NCI-H69 (cell line): ENCODE measurements at regions not wholly inside any gene's neighbourhood (a gene's known extent, or its start where the extent isn't known, plus 50 kb on each side); places are given as distances from the start of the nearest gene placed in this dataset.
A peak's percentile ranks its signal among the peaks of the same experiment; 100 is the strongest.

Source experiments
- DNase-seq: peaks from one replicate; lab custom pipeline; 2025; lab: John Stamatoyannopoulos, UW

- DNase-seq: no peak
Measured at GRCh38 chr4:20451986-20452385, 200.3 kb downstream of the SLIT2 start.

- peak; percentile 17 for DNase-seq
Measured at GRCh38 chr4:20454515-20454914, 202.8 kb downstream of the SLIT2 start.

GRCh38 chr4:20456407-20456806, 204.7 kb downstream of the SLIT2 start:
- peak; percentile 4 for DNase-seq

DNA sequence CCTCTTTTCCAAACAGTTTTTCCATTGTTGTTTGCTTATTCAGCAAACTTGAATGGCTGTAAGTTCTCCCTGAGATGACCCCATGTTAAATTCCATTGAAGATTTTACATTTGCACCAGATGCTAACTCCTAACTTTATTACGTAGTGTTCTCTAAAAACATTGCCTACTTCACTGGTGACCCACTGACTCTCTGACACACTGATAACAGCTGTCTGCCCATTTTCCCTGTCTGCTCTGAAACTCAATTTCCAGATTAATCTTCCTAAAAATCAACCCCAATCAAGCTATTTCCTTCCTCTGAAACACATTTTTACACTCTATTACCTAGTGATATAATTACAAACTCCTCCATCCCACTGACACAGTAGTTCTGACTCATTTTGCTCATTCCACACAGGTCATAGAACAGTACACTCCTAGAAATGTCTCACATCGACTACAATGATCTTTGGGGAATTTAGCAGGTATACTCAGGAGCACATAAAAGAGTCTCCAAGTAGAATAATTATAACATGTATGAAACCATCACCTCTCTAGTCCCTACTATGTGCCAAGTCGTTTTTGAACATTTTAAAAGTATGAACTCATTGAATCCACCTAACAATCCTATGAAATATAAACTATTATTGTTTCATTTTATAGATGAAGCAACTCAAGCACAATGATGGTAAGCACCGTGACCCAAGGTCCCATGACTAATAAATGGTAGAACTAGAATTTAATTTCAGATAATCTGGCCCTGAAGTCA, 210.9 kb downstream of the SLIT2 start:
- no peak for DNase-seq

DNA sequence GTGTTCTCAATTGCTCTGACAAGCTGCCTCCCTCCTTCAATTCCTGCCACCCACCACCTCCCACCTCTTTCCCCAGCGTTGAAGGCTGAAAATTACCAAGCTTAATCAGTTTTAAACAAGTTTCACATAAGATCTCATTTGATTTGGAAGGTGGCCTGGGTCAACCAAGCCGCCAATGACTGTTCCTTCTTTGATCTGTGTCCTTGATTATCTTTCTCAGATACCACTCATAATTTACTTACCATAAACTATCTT, 211.4 kb downstream of the SLIT2 start:
- DNase-seq: no peak

DNA sequence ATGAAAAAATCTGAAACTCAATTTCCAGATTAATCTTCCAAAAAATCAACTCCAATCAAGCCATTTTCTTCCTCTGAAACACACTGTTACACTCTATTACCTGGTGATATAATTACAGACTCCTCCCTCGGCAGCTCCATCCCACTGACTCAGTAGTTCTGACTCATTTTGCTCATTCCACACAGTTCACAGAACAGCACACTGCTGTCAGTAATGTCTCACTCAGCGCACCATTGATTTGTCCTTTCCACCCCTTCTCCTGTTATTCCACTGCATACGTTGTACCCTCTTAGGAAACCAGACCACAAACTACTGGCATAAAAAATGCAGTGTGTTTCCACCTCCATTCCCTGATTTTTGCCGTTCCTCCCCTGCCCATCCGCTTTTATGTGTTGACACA, 212.7 kb downstream of the SLIT2 start:
- no peak for DNase-seq

- DNase-seq: no peak
Measured at GRCh38 chr4:20474119-20474518, 222.4 kb downstream of the SLIT2 start.

DNA sequence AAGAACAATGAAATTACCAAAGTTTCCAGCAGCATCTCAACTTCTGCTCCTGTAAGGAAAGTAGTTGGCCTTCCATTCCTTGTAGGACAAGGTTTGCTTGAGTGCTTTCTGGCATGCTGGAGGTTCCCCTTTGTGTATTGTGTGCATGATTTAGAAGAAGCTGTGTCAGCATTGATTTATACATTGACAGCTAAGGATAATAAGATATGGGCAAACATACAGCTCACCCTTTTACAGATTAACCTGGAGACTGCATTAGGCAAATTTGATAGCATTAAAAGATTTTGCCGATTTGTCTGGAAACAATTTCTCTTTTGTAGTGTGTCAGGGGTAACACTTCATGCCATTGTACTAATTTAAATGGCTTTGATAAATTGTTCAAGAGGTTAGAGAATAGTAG, 221.8 kb upstream of the PACRGL start:
- no peak for DNase-seq

DNA sequence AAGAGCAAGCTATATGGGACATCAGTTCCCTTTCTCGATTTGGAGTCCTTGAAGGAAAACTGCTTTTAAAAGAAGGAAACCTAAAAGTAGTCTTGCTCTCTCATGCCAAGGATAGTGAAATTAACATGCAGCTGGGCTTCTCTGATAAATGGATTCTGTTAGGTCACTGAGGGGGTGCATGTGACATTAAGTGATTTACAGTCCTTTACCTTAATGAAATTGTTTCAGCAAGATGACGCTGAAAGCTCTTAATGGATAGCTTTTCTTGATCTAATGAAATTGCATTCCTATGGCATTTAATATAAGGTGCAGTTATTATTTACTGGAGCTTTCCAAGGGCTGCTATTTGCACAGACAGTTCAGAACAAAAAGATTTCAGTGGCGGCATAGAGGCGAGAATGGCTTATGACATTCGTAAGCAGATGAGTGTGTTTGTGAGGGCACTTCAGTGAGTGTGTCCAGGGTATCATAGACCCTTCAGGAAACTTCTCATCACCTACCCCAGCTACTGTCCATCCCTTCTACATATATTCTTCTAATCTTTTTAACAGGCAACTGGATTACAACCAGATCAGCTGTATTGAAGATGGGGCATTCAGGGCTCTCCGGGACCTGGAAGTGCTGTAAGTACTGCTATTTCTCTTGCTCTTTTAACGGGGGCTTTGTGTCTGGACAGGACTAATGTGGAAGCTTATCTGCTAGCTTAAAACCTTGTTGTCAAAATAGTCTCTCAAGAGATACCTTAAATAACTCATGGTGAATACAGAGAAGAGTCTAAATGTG, 219.9 kb upstream of the PACRGL start:
- DNase-seq: no peak

GRCh38 chr4:20483416-20483815, 216.8 kb upstream of the PACRGL start:
- no peak for DNase-seq

DNA sequence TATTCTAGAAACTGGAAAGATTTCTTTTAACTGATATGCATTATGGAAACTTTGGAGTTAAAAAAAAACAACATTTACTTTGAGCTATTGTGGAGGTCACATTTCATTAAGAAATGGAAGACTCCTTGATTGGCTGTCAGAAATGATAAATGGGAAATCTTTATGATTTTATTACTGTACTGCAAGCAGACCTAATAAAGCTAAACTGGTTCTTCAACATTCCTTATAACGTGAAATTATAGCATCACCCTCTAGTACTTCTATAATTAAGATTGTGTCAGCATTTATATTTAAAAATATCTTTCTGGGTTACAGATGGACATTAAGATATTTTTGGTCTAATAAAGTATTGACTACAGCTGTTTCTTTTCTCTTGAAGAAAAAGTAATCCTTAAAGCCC, 213.8 kb upstream of the PACRGL start:
- DNase-seq: no peak

DNA sequence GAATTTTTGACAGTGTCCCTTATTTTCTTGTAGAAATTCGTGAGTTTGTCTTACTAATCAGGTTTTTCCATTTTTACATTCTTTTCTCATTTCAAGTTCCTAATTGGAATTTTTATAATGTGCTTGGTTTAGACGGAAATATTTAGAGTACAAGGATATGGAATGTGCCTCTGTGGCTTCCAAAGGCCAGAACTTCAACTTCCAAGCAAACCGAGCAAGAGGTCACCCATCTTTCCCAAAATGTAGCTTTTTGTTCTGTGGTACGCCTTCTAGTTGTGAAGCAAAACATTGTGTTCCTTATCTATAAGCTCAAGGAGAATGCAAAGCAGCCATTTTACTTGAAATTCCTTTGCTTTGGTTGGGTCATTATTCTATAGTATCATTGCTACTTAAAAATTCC, 212.8 kb upstream of the PACRGL start:
- DNase-seq: no peak

DNA sequence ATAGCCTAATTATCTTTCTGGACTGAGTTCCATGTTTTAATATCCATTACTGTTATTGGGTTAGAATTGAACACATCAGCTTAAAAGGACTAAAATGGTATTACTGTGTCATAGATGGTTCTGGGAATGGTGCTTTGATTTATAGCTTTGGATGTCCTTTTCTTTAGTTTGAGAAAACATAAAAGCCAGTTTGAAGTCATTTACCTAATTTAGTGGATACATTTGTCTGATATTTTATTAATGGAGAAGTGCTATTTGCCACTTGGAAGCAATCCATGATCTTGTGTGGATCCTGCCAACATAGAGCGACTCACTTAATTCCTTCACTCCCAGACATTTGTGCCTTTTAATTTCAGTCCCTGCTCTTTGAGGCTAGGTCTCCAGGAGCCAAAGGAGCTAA, 212.4 kb upstream of the PACRGL start:
- no peak for DNase-seq

DNA sequence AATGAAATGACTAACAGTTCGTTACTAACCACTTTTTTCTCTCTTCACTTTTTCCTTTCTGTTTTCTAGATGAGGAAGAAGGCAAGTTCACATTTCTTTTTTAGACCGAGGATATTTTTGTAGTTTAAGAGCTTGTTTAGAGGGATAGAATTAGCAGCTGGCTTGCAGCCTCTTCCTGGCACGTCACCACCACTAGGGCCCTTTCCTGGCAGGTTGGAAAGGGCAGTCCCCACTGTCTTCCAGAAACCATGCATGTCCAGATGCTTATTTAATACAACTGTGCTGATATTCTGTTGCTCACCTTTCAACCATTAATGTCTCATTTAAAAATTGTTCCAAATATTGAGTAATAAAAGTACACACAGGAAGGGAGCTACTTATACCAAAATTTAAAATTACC, 209.5 kb upstream of the PACRGL start:
- no peak for DNase-seq

- DNase-seq: peak; percentile 7
Measured at GRCh38 chr4:20493761-20494353, 206.4 kb upstream of the PACRGL start.

GRCh38 chr4:20496068-20496467, 204.2 kb upstream of the PACRGL start:
- DNase-seq: no peak

DNA sequence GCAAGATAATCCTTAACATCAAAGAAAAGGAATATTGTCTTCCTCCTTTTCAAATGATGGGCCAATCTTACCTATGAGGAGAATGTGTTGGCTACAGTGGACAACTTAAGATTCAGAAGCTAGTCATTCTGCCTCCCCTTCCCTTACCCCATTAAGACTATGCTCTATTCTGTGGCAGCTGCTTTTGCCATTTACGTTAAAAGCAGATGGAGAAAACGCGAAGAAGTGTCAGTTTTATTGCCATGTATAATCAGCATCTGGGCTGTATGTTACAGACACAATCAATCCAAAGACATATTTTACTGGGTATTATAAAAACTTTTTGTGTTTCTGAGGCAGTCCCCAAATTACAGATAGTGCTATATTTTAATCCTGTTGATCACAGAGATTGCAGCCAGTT, 196.1 kb upstream of the PACRGL start:
- DNase-seq: no peak

GRCh38 chr4:20505927-20506326, 194.3 kb upstream of the PACRGL start:
- no peak for DNase-seq

- DNase-seq: no peak
Measured at GRCh38 chr4:20506827-20507226, 193.4 kb upstream of the PACRGL start.

DNA sequence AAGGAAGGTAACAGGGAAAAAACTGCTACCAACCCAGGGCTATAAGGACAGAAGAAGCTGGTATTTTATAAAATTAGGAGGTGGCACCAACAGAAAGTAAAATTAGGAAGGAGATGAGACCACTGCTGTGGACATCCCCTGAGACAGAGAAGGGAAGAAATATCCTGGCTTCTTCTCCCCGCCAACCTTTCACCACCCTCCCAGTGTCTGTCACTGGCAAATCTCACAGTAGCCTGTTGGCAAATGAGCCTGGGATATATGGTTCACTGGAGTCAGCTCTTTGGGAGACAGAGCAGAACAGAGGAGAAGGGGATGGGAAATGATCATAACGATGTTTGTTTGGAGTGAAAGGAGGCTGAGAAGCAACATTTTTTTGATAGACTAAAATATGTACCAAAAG, 190.9 kb upstream of the PACRGL start:
- DNase-seq: peak; percentile 2

DNA sequence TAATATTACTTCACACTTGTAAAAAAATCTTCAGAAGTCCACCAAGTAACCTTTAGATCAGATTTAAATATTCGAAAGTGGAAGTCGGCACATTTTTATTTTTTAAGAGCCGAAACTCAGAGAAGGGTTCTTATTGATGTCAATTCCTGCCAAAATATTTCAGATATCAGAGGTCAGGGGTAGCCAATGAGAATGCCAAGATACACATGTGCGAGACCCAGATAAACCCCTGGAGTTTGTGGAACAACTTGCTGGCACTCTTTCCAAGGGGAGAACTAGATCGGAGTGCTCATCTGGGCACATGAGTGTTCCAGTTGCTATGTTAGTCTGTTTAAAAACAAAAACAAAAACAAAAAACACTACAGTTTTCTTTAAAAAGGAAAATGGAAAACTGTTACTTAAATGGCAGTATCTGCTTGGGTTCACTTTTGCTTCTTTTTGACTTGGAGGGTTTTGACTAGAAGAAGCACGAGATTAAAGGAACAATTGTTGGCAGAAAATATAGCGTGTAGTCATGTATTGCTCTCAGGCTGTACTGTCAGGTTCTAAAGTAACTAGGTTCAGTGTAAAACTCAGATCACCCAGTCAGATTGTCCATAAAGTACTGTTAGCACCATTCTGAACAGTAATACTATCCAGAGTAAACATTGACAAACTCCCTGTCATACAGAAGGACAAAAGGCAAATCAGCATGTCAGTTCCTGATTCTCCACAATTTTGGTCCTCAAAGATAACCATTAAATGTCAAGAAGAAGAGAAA, 188.0 kb upstream of the PACRGL start:
- DNase-seq: peak; percentile 81

DNA sequence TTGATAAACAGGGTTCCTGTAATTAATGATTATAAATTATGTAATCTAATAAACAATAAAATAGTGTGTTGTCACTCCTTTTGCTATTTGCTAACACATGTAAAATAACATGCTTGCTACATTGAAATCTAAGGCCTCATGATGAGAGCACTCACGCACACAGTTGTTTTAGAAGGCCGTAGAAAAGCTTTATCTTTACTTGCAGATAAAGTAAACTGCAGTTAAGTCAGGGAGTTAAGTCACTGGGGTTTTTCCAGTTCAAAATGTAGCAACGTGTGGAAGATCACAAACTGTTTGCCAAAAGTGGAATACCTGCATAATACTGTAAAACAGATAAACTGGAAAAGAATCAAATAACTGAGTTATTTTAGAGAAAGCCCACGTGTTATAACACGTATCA, 187.3 kb upstream of the PACRGL start:
- no peak for DNase-seq

GRCh38 chr4:20520901-20521300, 179.4 kb upstream of the PACRGL start:
- DNase-seq: no peak
